HG02623 (cell line): ENCODE measurements at regions not wholly inside any gene's neighbourhood (a gene's known extent, or its start where the extent isn't known, plus 50 kb on each side); places are given as distances from the start of the nearest gene placed in this dataset.

Experiments
- ATAC-seq: cut with Tn5 transposase; IDR thresholded peaks from one replicate; pipeline ENCODE4 v1.9.1; 2021; ENCODE audit warnings: moderate library complexity; ENCODE audit not compliant: unreplicated experiment

DNA sequence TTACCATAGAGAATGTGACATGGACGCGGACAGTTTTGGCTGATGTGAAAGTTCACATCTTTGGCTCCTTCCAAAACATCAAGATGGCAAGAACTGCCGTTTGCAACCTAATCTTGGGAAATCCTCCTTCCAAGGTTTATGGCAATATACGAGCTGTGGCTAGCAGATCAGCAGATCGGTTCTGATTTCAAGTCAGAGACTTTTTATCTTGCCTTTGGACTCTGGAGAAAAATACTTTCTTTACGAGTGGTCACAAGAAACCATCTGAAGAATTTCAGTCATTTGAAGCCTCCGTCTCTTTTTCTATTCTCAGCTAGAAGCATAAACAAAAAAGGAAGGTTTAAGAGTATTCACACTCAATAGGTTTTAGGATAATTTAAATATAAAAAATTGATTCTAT, 153.5 kb upstream of the MEIS2 start:
- no peak for ATAC-seq

GRCh38 chr15:37260255-37260654, 159.9 kb upstream of the MEIS2 start:
- ATAC-seq = no peak

GRCh38 chr15:37261685-37262084, 161.3 kb upstream of the MEIS2 start:
- no peak for ATAC-seq

DNA sequence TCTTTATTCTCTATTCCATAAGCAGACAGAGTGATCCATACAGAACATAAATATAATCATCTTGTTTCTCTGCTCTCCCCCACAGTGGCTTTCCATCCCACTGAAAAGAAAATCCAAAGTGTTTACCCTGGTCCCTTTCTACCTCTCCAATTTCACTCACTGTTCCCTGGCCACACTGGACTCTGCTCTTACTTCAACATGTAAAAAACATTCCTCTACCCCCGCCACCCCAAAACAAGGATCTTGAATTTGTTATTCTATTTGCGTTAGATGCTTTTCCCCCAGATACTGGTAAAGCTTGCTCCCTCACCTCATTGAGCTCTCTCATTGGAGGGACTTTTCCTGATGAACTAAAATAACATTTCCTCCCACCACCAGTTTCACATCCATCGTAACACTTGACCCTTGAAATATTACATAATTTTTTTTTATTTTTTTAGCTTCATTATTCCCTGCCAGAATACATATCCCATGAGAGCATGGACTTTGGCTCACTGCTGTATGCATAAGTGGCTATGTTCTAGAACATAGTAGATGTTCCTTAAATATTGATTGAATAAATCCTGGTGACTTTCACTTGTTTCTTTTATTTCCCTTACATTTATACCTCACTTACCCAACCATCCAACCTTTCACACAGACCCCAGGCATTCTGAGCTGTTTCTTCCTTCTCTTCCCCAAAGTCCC, 162.7 kb upstream of the MEIS2 start:
- ATAC-seq = no peak

GRCh38 chr15:37289109-37289765, 188.9 kb upstream of the MEIS2 start:
- ATAC-seq = no peak

- ATAC-seq = no peak
These were observed 191.6 kb upstream of the MEIS2 start for GRCh38 chr15:37291920-37292319.

DNA sequence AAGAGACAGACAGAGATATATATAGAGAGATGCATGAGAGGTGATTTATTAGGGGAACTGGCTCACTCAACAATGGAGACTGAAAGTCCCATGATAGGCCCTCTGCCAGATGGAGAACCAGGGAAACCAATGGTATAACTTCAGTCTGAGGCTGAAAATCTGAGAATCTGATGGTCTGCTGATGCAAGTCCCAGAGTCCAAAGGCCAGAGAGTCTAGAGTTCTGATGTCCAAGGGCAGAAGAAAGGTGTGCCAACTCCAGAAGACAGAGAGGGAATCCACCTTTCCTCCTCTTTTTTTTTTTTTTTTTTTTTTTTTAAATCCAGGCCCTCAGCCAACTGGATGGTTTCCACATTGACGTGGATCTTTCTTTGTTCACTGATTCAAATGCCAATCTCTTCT, 197.9 kb upstream of the MEIS2 start:
- no peak for ATAC-seq

GRCh38 chr15:37339437-37339836, 239.1 kb upstream of the MEIS2 start:
- no peak for ATAC-seq

- ATAC-seq = no peak
These were observed 239.5 kb upstream of the MEIS2 start for GRCh38 chr15:37339856-37340255.

GRCh38 chr15:37340438-37340837, 240.1 kb upstream of the MEIS2 start:
- no peak for ATAC-seq

- ATAC-seq = no peak
These were observed 258.9 kb upstream of the MEIS2 start for GRCh38 chr15:37359101-37359892.

- no peak for ATAC-seq
These were observed 259.5 kb upstream of the MEIS2 start for GRCh38 chr15:37359893-37360290.

- no peak for ATAC-seq
These were observed 260.4 kb upstream of the MEIS2 start for GRCh38 chr15:37360724-37361123.

GRCh38 chr15:37361621-37362020, 261.3 kb upstream of the MEIS2 start:
- ATAC-seq = no peak

DNA sequence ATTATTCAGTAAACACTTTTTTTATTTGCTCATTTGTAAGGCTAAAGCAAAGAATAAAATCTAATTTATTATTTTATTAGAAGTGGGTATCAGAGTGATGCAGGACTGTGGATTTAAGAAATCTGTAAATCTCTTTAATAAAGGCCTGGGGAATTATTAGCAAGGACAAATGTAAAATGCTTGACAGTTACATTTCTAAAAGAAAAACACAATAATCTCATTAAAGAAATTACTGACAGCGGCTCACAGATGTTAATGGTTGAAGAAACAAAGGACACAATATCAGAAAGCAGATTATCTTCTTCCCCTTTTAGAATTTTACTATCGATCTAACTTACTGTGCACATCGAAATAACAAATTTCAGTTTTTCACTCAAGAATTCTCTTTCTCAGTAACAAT, 262.1 kb upstream of the MEIS2 start:
- no peak for ATAC-seq

DNA sequence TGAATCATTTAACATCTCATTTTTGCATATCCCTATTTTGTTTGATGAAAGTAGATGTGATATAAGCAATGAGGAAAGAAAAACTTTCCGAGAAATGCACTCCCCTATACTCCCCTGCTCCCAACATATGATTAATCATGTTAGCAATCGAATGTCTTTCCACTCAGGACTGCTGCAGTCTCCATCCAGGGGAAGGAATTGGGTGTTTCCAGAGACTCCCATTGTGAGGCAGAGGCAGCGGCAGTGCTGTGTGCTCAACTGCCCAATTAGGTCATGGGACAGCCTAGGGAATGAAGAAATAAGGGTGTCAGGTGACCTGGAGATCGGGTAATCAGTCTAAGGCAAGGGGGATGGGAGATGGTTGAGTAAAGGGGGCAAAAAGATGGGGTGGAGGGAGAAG, 268.6 kb upstream of the MEIS2 start:
- ATAC-seq = no peak

DNA sequence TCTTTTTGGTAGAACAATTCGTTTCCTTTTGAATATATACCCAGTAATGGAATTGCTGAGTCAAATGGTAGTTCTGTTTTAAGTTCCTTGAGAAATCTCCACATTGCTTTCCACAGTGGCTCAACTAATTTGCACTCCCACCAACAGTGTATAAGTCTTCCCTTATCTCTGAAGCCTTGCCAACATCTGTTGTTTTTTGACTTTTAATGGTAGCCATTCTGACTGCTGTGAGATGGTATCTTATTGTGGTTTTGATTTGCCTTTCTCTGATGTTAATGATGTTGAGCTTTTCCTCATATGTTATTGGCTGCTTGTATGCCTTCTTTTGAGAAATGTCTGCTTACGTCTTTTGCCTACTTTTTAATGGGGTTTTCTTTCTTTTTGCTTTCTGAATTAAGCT, 270.6 kb upstream of the MEIS2 start:
- no peak for ATAC-seq

GRCh38 chr15:37372064-37372463, 271.7 kb upstream of the MEIS2 start:
- ATAC-seq = no peak

- no peak for ATAC-seq
These were observed 275.2 kb upstream of the MEIS2 start for GRCh38 chr15:37375519-37375918.

DNA sequence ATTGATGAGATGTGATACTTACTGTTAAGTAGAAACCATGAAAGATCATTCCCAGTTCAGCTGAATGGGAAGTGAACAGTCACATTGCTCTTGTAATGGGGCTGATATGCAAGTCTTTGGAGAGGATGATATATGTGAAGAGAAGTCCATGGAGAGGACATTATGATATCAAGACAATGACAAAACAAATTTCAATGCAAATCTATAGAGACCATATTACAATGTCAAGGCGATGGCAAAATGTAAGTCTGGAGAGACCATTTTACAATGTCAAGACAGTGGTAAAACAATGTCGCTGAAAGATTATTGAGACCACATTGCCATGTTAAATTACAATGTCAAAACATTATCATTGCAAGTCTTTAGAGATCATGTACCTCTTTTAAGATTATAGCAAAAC, 277.1 kb upstream of the MEIS2 start:
- no peak for ATAC-seq

- no peak for ATAC-seq
These were observed 294.2 kb upstream of the MEIS2 start for GRCh38 chr15:37394402-37395099.

DNA sequence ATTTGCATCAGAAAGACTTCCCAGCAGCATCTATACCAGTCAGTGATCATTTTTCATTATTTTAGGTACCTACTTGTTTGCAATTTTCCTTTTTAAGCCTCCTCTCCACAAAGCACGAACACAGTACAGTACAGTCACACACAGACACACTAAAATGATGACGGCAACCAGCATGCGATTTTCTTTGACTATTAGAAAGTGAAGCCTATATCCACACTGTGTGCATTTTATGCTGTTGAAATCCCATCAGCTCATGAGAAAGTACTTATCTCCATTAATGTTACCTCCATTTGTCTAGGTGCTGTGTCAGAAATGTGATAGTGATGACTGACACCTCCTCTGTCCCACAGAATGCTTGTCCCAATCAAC, 294.7 kb upstream of the MEIS2 start:
- no peak for ATAC-seq
